Activated CD4-positive, CD25-positive, alpha-beta regulatory T cell treated with anti-CD3 and anti-CD28 coated beads, Interleukin-2, amount 50 U/mL, for 72 hours (primary cell): ENCODE measurements at regions not wholly inside any gene's neighbourhood (a gene's known extent, or its start where the extent isn't known, plus 50 kb on each side); places are given as distances from the start of the nearest gene placed in this dataset.
"Not testable (repeated sequence)": the region's sequence is repeated elsewhere in the genome, so short reads cannot be mapped to it uniquely, and the experiment has no call there.

Experiments
- DNase-seq: peaks from one replicate; pipeline ENCODE4 v3.0.0; 2021

GRCh38 chr5:100188339-100188738 is 346.8 kb upstream of the FAM174A start:
- DNase-seq, result no peak

GRCh38 chr5:100186181-100186580 is 349.0 kb upstream of the FAM174A start:
- no peak for DNase-seq

GRCh38 chr5:100182402-100182801 is 352.8 kb upstream of the FAM174A start:
- DNase-seq, result no peak

GRCh38 chr5:100175346-100175745 is 359.8 kb upstream of the FAM174A start:
- DNase-seq, result no peak

- DNase-seq, result no peak
Observed at GRCh38 chr5:100165309-100165708, 369.9 kb upstream of the FAM174A start.

- DNase-seq, result no peak
Observed at GRCh38 chr5:100161868-100162267, 373.3 kb upstream of the FAM174A start.

GRCh38 chr5:100157066-100157465 is 378.1 kb upstream of the FAM174A start:
- DNase-seq, result no peak

- no peak for DNase-seq
Observed at GRCh38 chr5:100148239-100148638, 386.9 kb upstream of the FAM174A start.

GRCh38 chr5:100142607-100143006 is 392.6 kb upstream of the FAM174A start:
- DNase-seq, result no peak

GRCh38 chr5:100131161-100131560 is 404.0 kb upstream of the FAM174A start:
- DNase-seq, result no peak

GRCh38 chr5:100130307-100130706 is 404.9 kb upstream of the FAM174A start:
- DNase-seq, result no peak

GRCh38 chr5:100119903-100120302 is 415.3 kb upstream of the FAM174A start:
- no peak for DNase-seq

- no peak for DNase-seq
Observed at GRCh38 chr5:100110497-100110896, 424.7 kb upstream of the FAM174A start.

- DNase-seq, result no peak
Observed at GRCh38 chr5:100108883-100109282, 426.3 kb upstream of the FAM174A start.

- DNase-seq, result not testable (repeated sequence)
Observed at GRCh38 chr5:100103592-100104119, 431.5 kb upstream of the FAM174A start.

- DNase-seq, result not testable (repeated sequence)
Observed at GRCh38 chr5:100101466-100101865, 433.7 kb upstream of the FAM174A start.

- DNase-seq, result not testable (repeated sequence)
Observed at GRCh38 chr5:100096328-100096727, 438.8 kb upstream of the FAM174A start.

GRCh38 chr5:100080703-100081102 is 454.5 kb upstream of the FAM174A start:
- DNase-seq, result not testable (repeated sequence)

- not testable (repeated sequence) for DNase-seq
Observed at GRCh38 chr5:100079163-100079562, 456.0 kb upstream of the FAM174A start.

GRCh38 chr5:100066020-100066419 is 469.2 kb upstream of the FAM174A start:
- not testable (repeated sequence) for DNase-seq

GRCh38 chr5:100043475-100043874 is 491.7 kb upstream of the FAM174A start:
- no peak for DNase-seq

- no peak for DNase-seq
Observed at GRCh38 chr5:100026606-100027005, 508.6 kb upstream of the FAM174A start.

GRCh38 chr5:100023536-100023935 is 511.6 kb upstream of the FAM174A start:
- no peak for DNase-seq

- no peak for DNase-seq
Observed at GRCh38 chr5:100017520-100018262, 517.5 kb upstream of the FAM174A start.

- not testable (repeated sequence) for DNase-seq
Observed at GRCh38 chr5:100013305-100013704, 521.9 kb upstream of the FAM174A start.
